Stimulated activated naive CD8-positive, alpha-beta T cell treated with anti-CD3 and anti-CD28 coated beads, Interleukin-15, amount 100 ng/mL, for 72 hours (primary cell): ENCODE measurements at regions not wholly inside any gene's neighbourhood (a gene's known extent, or its start where the extent isn't known, plus 50 kb on each side); places are given as distances from the start of the nearest gene placed in this dataset.
"Not testable (repeated sequence)": the region's sequence is repeated elsewhere in the genome, so short reads cannot be mapped to it uniquely, and the experiment has no call there.

Experiments used
- ATAC-seq: fragments of 150-1000 bp; cut with Tn5 transposase; 2 replicates; pipeline ENCODE4 v1.10.0; 2021; ENCODE audit warnings: mild to moderate bottlenecking, moderate library complexity
- DNase-seq, 2 donors: peaks; one replicate each; pipeline ENCODE4 v3.0.0; 2021 to 2022
- H3K27ac Mint-ChIP-seq, 2 donors: one replicate each; pipeline ENCODE4 v1.8.0; 2022; ENCODE audit warnings: mild to moderate bottlenecking in 2 of 2, mixed read lengths in 2 of 2, moderate library complexity in 2 of 2
- H3K27me3 Mint-ChIP-seq: one replicate; pipeline ENCODE4 v1.8.0; 2022; ENCODE audit warnings: mixed read lengths
- H3K4me1 Mint-ChIP-seq: one replicate; pipeline ENCODE4 v1.8.0; 2022; ENCODE audit warnings: mild to moderate bottlenecking, mixed read lengths
- H3K4me3 Mint-ChIP-seq, 2 donors: one replicate each; pipeline ENCODE4 v1.8.0; 2022; ENCODE audit warnings: mild to moderate bottlenecking in 2 of 2, mixed read lengths in 2 of 2, moderate library complexity in 1 of 2
- H3K9me3 Mint-ChIP-seq, 2 donors: one replicate each; pipeline ENCODE4 v1.8.0; 2022; ENCODE audit warnings: mixed read lengths in 2 of 2

DNA sequence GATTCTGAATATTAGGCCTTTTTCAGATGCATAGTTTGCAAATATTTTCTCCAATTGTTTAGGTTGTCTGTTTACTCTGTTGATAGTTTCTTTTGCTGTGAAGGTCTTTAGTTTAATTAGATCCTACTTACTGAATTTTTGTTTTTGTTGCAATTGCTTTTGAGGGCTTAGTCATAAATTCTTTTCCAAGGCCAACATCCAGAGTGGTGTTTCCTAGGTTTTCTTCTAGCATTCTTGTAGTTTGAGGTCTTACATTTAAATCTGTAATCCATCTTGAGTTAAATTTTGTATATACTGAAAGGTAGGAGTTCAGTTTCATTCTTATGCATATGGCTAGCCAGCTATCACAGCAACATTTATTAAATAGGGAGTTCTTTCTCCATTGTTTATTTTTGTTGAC lies 404.8 kb downstream of the LNPK start:
- Mint-ChIP-seq H3K4me1 (no peaks in the 10 kb centered on the region), H3K27me3 (no peaks in the 10 kb centered on the region), H3K9me3 (no peaks in the 10 kb centered on the region), H3K4me3 (no peak overlapping the region), H3K27ac (no peak overlapping the region)
- DNase-seq (no peak), ATAC-seq (no peak)

DNA sequence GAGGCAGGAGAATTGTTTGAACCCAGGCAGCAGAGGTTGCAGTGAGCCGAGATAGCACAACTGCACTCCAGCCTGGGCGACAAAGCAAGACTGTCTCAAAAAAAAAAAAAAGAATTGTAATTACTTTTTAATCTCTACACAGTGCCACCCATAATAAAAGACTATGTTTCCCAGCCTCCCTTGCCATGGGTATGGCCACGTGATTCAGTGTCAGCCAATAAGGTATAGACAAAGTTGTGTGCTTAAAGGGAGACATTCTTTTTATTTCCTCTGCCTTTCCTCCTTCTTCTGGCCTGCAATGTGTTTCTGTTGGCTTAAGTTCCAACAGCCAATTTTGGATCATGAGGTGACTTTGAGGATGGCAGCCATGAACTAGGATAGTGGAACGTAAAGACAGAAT lies 406.9 kb downstream of the LNPK start:
- Mint-ChIP-seq H3K27ac (no peak overlapping the region), H3K27me3 (no peaks in the 10 kb centered on the region), H3K4me3 (no peak overlapping the region), H3K9me3 (no peaks in the 10 kb centered on the region), H3K4me1 (no peaks in the 10 kb centered on the region)
- no peak for ATAC-seq
- no peak for DNase-seq

DNA sequence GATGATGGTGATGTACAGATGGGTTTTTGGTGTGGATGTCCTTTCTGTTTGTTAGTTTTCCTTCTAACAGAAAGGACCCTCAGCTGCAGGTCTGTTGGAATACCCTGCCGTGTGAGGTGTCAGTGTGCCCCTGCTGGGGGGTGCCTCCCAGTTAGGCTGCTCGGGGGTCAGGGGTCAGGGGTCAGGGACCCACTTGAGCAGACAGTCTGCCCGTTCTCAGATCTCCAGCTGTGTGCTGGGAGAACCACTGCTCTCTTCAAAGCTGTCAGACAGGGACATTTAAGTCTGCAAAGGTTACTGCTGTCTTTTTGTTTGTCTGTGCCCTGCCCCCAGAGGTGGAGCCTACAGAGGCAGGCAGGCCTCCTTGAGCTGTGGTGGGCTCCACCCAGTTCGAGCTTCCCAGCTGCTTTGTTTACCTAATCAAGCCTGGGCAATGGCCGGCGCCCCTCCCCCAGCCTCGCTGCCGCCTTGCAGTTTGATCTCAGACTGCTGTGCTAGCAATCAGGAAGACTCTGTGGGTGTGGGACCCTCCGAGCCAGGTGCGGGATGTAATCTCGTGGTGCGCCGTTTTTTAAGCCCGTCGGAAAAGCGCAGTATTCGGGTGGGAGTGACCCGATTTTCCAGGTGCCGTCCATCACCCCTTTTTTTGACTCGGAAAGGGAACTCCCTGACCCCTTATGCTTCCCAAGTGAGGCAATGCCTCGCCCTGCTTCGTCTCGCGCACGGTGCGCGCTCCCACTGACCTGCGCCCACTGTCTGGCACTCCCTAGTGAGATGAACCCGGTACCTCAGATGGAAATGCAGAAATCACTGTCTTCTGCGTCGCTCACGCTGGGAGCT lies 408.2 kb downstream of the LNPK start:
- not testable (repeated sequence) for H3K4me1 Mint-ChIP-seq, H3K27ac Mint-ChIP-seq, H3K4me3 Mint-ChIP-seq, H3K9me3 Mint-ChIP-seq, DNase-seq, ATAC-seq, H3K27me3 Mint-ChIP-seq

DNA sequence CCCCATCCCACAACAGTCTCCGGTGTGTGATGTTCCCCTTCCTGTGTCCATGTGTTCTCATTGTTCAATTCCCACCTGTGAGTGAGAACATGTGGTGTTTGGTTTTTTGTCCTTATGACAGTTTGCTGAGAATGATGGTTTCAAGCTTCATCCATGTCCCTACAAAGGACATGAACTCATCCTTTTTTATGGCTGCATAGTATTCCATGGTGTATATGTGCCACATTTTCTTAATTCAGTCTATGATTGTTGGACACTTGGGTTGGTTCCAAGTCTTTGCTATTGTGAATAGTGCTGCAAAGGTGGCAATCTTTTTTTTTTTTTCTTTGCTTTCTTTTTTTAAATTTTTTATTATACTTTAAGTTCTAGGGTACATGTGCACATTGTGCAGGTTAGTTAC lies 406.7 kb upstream of the ATP5MC3 start:
- not testable (repeated sequence) for DNase-seq, H3K27me3 Mint-ChIP-seq, ATAC-seq, H3K9me3 Mint-ChIP-seq, H3K4me3 Mint-ChIP-seq, H3K27ac Mint-ChIP-seq, H3K4me1 Mint-ChIP-seq

DNA sequence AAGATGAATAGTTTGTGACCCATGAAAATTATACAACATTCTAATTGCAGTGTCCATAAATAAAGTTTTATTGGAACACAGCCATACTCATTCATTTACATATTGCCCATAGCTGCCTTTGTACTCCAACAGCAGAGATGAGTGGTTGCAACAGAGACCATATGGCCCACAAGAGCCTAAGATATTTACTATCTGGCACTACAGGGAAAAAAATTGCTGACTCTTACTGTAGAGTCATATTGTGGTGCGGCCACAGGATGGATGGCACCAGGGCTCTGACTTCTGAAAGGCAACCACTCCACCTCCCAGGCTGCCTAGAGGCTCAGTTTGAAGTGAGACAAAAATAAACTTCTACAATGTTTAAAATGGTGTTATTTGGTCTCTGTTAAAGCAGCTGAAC lies 404.0 kb upstream of the ATP5MC3 start:
- ATAC-seq (no peak), DNase-seq (no peak)
- no peaks in the 10 kb centered on the region for H3K27me3 Mint-ChIP-seq
- no peaks in the 10 kb centered on the region for H3K4me1 Mint-ChIP-seq
- no peak overlapping the region for H3K4me3 Mint-ChIP-seq
- H3K9me3 Mint-ChIP-seq: no peaks in the 10 kb centered on the region
- no peak overlapping the region for H3K27ac Mint-ChIP-seq

DNA sequence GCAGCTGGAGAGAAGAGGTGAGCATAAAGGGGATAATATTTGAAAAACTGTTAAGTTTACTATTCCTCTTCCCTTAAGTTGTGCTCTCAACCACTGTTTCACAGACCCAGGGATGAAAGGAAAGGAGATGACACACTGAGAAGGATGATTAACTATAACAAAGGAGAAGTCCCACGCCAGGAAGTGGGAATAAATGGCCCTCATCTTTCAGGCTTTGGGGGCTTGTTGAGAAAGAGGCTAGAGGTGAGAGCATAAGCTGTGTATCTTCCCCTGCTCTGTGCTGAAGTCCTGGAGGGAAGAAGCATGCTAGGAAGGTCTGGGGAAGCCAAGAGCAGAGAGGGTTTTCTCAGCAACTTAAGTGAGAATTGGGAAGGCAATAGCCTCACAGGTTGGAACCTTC lies 399.1 kb upstream of the ATP5MC3 start:
- DNase-seq: no peak
- Mint-ChIP-seq H3K4me1 (peaks cover 7% of the 10 kb centered on the region), H3K27me3 (peaks cover 7% of the 10 kb centered on the region), H3K4me3 (no peak overlapping the region), H3K27ac (no peak overlapping the region), H3K9me3 (no peaks in the 10 kb centered on the region)
- ATAC-seq: peak; percentile 8

DNA sequence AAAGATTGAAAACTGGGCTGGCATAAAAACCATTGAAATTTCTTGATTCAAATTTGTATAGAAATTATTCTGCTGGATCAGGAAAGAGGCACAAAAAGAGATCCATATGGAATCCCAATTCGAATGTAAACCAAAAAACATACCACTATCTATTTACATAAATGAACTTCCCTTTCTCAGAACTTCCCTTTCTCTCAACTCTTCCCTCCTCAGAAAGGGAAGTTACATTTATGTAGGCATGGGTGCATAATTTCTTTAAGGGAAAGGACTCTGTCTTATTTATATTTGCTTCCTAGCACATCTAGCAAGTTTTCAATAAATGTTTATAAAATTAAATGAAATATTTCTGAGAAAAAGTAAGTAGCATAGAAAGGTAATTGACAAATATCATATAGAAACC lies 398.1 kb upstream of the ATP5MC3 start:
- H3K27me3 Mint-ChIP-seq: peaks cover 15% of the 10 kb centered on the region
- H3K4me1 Mint-ChIP-seq: peaks cover 14% of the 10 kb centered on the region
- H3K4me3 Mint-ChIP-seq: no peak overlapping the region
- no peaks in the 10 kb centered on the region for H3K9me3 Mint-ChIP-seq
- no peak for DNase-seq
- no peak overlapping the region for H3K27ac Mint-ChIP-seq
- ATAC-seq: no peak

DNA sequence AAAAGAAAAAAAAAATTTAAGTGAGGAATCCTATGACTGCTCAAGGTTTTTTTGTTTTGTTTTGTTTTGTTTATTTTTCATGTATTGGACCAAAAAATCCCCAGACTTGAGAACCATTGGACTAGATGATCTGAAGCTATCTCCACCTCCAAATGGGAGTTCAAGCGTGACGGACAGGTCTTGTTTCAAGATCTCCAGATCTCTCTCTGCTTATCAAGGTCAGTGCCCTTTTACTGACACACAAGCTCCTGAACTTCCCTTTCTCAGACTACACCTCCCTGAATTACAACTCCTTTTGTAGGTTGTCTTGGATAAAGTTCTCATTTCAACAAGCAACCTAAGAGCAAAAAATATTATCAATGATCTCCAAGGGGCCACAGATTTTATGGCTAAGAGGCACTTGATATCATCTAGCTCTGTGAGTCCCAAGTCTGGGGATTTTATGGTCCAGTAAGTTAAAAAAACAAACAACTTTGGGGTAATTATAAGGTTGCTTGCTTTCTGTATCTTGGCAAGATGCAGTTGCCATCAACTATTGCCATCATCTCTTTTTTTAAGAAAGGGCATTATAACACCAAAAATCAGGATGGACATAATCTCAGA lies 396.0 kb upstream of the ATP5MC3 start:
- Mint-ChIP-seq H3K9me3 (no peaks in the 10 kb centered on the region), H3K27me3 (peaks cover 24% of the 10 kb centered on the region), H3K4me1 (peaks cover 14% of the 10 kb centered on the region), H3K4me3 (no peak overlapping the region), H3K27ac (no peak overlapping the region)
- DNase-seq (no peak), ATAC-seq (no peak)

DNA sequence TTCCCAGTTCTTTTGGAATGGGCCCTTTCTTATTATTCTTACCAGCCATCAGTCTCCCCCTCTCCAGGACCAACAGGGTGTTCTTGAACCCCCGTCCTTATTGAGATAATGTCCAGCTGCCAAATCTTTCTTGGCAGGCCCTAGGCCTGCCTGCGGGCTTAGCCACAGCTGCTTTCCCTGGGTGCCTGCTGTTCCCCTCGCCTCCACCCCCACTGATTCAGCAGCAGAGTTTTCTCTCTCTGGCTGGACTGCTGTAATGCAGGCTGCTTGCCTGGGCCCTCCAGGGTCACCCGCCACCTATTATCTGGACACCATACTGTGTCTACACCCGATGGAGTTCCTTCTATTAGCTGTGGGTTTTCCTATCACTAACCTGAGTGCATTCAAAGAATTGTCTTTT lies 395.4 kb upstream of the ATP5MC3 start:
- DNase-seq (no peak), ATAC-seq (no peak)
- Mint-ChIP-seq H3K4me1 (peaks cover 14% of the 10 kb centered on the region), H3K4me3 (no peak overlapping the region), H3K27me3 (peaks cover 24% of the 10 kb centered on the region), H3K9me3 (no peaks in the 10 kb centered on the region), H3K27ac (no peak overlapping the region)

DNA sequence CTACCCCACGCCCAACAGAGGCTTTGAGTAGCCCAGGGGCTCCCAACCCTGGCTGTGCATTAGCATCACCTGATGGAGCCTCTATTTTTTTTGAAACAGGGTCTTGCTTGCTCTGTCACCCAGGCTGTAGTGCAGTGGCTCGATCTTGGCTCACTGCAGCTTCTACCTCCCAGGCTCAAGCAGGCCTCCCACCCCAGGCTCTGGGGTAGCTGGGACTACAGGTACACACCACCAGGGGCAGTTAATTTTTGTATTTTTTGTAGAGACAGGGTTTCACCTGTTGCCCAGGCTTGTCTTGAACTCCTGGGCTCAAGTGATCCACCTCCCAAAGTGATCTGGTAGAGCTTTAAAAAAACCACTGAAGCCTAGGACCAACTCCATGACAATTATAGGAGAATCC lies 394.8 kb upstream of the ATP5MC3 start:
- H3K9me3 Mint-ChIP-seq: no peaks in the 10 kb centered on the region
- H3K4me1 Mint-ChIP-seq: peaks cover 14% of the 10 kb centered on the region
- ATAC-seq (peak; percentile 37), DNase-seq (no peak)
- H3K27ac Mint-ChIP-seq: no peak overlapping the region
- peaks cover 24% of the 10 kb centered on the region for H3K27me3 Mint-ChIP-seq
- H3K4me3 Mint-ChIP-seq: peak overlapping the region in 1 of 2 donors; percentile 14

DNA sequence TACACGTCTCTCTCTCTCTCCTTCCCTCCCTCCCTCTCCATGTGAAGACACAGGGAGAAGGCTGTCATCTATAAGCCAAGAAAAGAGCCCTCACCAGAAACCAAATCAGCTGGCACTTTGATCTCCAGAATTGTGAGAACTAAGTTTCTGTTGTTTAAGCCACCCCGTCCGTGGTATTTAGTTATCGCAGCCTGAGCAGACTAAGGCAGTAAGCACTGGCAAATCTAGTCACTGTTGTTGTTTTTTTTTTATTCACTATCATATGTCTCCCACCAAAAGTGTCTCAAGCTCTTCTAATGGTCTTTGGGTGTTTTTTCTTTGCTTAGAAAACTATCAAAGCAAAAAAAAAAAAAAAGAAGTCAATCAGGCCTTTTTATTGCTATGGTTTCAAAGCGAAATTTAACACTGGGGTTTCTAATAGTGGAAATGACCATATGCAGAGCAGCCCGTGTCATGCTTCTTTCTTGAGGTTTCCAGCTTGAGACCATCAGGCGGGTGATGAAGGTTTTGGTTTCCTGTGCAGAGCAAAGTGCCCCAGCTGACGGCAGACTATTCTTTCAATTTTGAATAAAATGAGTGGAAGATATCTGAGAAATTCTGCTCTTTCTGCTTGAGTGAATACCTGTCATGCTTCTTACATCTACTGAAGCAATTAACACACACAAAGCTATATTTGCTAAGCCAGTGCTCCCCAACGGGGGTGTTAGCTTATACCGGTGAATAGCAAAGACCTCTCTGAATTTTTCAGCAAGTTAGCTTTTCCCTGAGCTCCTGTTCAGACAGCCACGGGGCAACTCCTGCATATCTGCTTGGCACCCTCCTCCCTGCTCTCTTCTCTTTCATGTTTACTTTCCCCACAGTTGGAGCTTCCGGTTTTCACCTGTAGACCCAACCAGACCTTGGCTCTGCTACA lies 394.1 kb upstream of the ATP5MC3 start:
- Mint-ChIP-seq H3K4me1 (peaks cover 14% of the 10 kb centered on the region), H3K27ac (no peak overlapping the region), H3K9me3 (no peaks in the 10 kb centered on the region), H3K4me3 (peak overlapping the region in 1 of 2 donors; percentile 14), H3K27me3 (peaks cover 24% of the 10 kb centered on the region)
- DNase-seq: peak in 1 of 2 donors; percentile 17
- ATAC-seq: peak; percentile 88

DNA sequence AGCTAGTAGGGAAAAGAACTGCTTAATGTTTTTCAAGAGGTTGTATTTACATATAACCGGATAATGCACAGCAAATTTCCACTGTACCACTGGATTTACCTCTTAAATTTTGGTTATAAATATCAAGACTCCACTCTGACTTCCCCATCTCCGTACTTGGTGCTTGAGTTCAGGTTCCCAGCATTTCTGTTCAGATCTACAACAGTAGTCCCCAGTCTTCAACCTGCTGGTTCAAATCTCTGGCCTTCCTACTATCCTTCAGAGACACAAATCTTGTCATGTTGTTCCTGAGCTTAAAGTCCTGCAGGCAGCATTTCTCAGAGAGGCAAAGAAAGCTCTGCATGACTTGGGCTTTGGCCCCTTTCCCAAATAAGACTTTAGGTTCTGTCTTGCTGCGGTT lies 392.6 kb upstream of the ATP5MC3 start:
- Mint-ChIP-seq H3K9me3 (no peaks in the 10 kb centered on the region), H3K27me3 (peaks cover 24% of the 10 kb centered on the region), H3K27ac (no peak overlapping the region), H3K4me1 (peaks cover 14% of the 10 kb centered on the region), H3K4me3 (no peak overlapping the region)
- ATAC-seq: no peak
- no peak for DNase-seq

DNA sequence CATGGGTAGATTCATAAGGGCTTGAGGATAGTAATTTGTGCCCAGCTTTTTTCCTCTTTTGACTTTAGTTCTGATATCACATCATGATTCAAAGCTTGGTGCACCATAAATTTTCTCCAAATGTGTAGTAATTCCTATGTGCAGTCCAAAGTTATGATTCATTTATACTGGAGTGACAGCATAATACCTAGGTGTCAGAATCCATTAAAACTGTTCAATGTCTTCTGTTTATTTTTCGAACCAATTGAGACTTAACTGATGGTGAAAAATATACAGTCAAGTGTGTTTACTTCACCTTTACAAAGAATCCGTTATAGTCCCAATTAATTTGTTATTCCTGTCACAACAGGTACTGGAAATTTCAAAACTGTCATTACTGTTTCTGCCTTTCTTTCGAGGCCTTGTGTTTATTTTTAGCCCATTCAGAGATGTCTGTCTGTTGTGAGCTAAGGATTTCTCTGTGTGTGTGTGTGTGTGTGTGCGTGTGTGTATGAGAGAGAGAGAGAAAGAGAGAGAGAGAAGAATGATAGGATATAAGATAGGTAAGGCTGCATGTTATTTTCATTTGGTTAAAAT lies 389.7 kb upstream of the ATP5MC3 start:
- Mint-ChIP-seq H3K4me3 (no peak overlapping the region), H3K27ac (no peak overlapping the region), H3K27me3 (peaks cover 17% of the 10 kb centered on the region), H3K9me3 (no peaks in the 10 kb centered on the region), H3K4me1 (peaks cover 13% of the 10 kb centered on the region)
- DNase-seq (no peak), ATAC-seq (no peak)

DNA sequence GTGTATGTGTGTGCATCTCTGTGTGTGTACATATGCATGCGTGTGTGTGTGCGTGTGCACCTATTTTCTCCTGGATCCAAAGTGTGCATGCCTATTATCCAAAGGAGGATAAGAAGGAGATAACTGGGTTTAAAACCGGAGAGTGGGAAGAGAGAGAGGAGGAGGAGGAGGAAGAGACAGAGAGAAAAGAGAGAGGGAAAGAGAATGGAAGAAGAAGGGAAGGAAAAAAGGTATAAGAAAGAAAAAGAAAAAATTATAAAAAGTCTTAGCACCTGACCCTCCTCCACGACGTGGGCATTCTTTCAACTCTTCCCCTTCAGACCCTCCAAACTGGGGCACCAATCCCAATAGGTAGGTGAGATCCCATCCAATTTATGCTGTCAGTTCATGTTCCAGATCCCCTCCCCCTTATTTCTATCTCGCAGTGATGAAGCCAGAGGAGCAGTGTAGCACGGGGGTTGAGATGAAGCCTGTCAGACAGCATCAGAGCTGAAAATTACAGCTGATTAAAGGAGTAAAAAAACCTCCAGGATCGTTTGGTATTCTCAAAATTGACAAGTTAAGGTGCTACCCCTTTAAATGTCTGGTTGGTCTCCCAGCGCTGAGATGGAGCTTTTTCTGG lies 386.7 kb upstream of the ATP5MC3 start:
- Mint-ChIP-seq H3K4me3 (no peak overlapping the region), H3K27me3 (no peaks in the 10 kb centered on the region), H3K27ac (no peak overlapping the region), H3K9me3 (no peaks in the 10 kb centered on the region), H3K4me1 (no peaks in the 10 kb centered on the region)
- DNase-seq: no peak
- no peak for ATAC-seq

DNA sequence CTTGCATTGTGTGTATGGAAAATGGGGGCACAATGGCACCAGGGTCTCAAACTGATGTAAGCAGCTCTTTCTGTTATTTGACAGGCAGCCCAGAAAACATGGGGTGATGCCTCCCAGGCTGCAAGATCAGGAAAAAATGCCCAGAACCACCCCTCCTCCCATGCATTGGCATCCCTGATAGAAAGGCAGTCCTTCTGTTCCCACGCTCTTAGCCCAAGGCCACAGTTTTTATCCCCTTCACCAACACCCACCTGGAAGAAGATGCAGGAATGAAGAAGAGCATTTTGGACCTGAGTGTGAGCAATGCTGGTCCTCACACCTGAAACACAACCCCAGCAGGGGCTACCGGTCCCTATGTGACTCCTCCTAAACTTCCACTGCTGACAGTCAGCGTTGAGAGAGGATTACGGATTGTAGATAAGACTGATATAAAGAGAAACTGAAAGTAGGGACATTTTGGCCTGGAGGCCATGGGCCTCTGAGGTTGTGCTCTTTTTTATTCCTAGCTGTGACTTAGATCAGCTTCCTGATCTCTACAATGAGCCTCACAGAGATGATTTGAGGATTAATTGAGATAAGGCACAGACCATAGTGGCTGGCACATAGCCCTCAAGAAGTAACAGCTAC lies 386.0 kb upstream of the ATP5MC3 start:
- H3K9me3 Mint-ChIP-seq: no peaks in the 10 kb centered on the region

More for the DNA sequence above, 386.0 kb upstream of the ATP5MC3 start:
- no peak for DNase-seq
- Mint-ChIP-seq H3K4me1 (no peaks in the 10 kb centered on the region), H3K4me3 (no peak overlapping the region), H3K27me3 (no peaks in the 10 kb centered on the region), H3K27ac (peak overlapping the region in 1 of 2 donors; percentile 67)
- ATAC-seq: no peak
